Fibroblast of mammary gland (primary cell): ENCODE measurements at regions not wholly inside any gene's neighbourhood (a gene's known extent, or its start where the extent isn't known, plus 50 kb on each side); places are given as distances from the start of the nearest gene placed in this dataset.
"Not testable (repeated sequence)": the region's sequence is repeated elsewhere in the genome, so short reads cannot be mapped to it uniquely, and the experiment has no call there.

Source experiments
- DNase-seq: peaks from one replicate; pipeline ENCODE4 v3.0.0-alpha.2; 2010; ENCODE audit warnings: low read depth
- H3K4me3 ChIP-seq: 2 replicates; pipeline ENCODE4 v1.5.1; 2011; ENCODE audit warnings: low read depth, mild to moderate bottlenecking, low read length, moderate library complexity; ENCODE audit not compliant: control insufficient read depth
- CTCF ChIP-seq: conservative IDR thresholded peaks from 2 replicates; pipeline ENCODE4 v1.5.1; 2011; ENCODE audit warnings: low read depth, low read length, inconsistent platforms; ENCODE audit not compliant: control insufficient read depth, insufficient read depth

GRCh38 chr1:229007701-229008100 lies 263.2 kb upstream of the RAB4A start:
- TF ChIP-seq CTCF: no peak
- no peak overlapping the region for H3K4me3 ChIP-seq
- DNase-seq: no peak

- not testable (repeated sequence) for DNase-seq, H3K4me3 ChIP-seq
Observed at GRCh38 chr1:229008347-229008746, 262.6 kb upstream of the RAB4A start.

- DNase-seq: no peak
- TF ChIP-seq CTCF: no peak
- no peak overlapping the region for H3K4me3 ChIP-seq
Observed at GRCh38 chr1:229011022-229011421, 259.9 kb upstream of the RAB4A start.

GRCh38 chr1:229012823-229013222 lies 258.1 kb upstream of the RAB4A start:
- no peak overlapping the region for H3K4me3 ChIP-seq
- no peak for DNase-seq
- no peak for TF ChIP-seq CTCF

- no peak for TF ChIP-seq CTCF
- no peak overlapping the region for H3K4me3 ChIP-seq
- no peak for DNase-seq
Observed at GRCh38 chr1:229013981-229014380, 256.9 kb upstream of the RAB4A start.

- no peak overlapping the region for H3K4me3 ChIP-seq
- DNase-seq: no peak
- no peak for TF ChIP-seq CTCF
Observed at GRCh38 chr1:229015806-229016205, 255.1 kb upstream of the RAB4A start.

GRCh38 chr1:229017091-229017490 lies 253.8 kb upstream of the RAB4A start:
- TF ChIP-seq CTCF: no peak
- DNase-seq: no peak

More at GRCh38 chr1:229017091-229017490, 253.8 kb upstream of the RAB4A start:
- H3K4me3 ChIP-seq: no peak overlapping the region
